GM19238 (cell line): ENCODE measurements at regions not wholly inside any gene's neighbourhood (a gene's known extent, or its start where the extent isn't known, plus 50 kb on each side); places are given as distances from the start of the nearest gene placed in this dataset.

Source experiments
- DNase-seq: peaks from one replicate; pipeline ENCODE4 v3.0.0; 2011; ENCODE audit warnings: low spot score; ENCODE audit not compliant: insufficient read length

DNA sequence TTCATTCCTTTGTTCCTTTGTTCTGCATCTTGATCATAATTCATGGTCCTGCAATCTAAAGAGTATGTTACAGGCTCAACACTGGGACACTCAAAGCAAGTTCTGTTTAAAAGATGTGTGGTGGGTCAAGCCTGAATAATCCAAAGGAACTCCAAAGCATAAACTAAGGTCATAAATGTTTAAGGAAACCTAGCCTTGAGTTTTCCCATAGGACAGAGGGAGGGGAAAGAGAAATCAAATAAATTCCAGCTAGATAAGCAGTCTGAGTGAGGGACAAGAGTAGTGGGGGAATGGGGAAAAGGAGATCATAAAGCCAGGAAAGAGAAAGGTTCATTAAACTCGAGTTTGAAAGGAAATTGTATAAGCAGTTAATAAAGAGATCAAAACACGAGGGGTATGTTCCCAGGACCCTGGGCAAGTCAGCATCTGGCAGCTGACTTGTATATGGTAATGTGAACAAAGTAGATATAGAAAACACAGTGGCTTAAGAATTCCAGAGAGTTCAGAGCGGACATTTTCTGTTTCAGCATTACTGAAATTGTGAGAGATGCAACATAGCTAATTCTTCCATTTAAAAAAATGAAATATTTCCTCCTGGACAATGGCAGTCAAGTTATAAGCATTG is 125.8 kb upstream of the EDNRA start:
- no peak for DNase-seq

DNA sequence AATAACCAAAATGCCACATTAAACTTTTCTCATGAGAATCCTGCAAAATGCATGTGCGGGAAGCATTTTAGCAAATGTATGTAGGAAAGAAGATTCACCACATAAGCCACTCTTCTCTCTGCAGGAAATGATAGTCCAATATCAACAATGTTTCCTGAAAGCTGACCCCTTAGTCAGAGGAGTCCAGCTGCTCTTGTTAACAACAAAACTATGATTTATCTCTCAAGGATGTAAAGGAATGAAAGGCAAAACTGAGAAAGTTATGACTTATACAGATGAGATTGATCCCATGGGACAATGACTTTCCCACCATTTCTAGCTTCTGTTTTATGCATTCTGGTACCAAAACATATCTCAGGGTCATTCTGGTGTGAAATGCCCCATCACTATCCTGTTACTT is 125.0 kb upstream of the EDNRA start:
- DNase-seq, result no peak

DNA sequence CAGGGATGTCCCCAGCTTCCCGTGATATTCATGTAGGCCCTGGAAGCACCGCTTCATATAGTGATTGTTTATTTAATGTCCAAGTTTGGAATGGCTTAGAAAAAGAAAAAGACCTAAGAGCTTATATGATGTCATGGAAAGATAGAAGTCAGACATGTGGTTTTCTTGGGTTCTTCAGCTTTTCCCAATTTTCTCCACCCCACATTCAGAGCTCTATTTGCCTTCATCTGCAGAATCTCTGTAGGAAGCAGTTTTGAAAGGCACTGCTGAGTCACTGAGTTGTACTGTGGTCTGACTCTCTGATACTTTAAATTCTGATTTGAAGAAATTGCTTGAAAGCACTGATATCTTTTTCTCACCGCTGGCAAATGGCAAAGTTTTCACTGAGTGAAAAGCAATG is 120.6 kb upstream of the EDNRA start:
- no peak for DNase-seq

DNA sequence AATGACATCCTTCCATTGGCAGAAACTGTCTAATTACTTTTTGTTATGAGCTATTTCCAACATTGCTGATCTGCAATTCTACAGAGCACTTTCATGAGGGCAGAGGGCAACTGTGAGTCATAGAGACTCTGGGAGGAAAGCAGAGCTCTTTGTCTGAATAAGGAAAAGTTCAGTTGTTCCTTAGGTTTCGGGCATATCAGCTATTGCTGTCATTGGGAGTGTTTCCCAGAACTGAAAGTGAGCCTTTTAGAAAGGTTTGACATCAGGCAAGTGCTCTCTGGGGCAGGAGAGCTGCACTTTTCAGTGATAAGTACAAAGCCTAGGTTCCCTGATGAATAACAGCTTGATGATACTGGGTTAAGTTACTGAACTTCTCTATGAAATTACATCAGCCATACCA is 119.2 kb upstream of the EDNRA start:
- DNase-seq, result no peak

DNA sequence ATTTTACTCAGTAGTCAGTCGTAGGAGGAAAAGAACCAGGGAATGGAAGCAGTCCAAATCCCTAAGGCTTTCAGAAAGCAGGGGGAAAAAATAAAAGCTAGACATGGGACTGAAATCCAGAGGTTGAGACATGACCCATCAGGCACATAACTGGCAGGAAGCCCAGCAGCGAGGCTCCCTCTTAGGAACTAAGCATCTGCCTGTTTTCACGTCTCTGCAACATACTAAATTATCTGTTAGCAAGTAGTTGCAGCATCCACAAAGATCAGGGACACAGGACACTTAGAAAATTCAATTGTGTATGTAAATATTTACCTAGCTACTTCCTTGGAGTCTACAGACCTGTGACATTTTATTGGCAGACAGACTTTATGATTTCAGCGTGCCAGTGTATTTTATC is 118.0 kb upstream of the EDNRA start:
- DNase-seq, result no peak

DNA sequence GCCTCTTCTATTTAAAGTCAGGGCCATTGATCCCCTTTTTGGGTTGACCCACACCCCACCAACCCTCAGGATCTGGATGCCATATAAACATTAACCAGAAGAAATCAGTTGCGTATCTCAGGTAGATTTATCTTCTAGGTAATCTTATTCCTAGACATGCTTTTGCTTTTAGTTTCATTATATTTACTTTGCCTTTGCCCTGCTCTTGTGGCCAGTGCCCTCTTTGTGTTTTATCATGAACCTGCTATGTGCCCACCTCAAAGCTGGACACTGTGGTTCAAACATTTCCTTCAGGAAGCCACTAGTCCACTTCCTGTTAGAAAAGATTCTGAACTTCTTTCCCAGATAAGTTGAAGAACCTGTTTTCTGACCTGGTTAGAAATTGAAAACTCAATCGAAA is 117.4 kb upstream of the EDNRA start:
- DNase-seq, result no peak

DNA sequence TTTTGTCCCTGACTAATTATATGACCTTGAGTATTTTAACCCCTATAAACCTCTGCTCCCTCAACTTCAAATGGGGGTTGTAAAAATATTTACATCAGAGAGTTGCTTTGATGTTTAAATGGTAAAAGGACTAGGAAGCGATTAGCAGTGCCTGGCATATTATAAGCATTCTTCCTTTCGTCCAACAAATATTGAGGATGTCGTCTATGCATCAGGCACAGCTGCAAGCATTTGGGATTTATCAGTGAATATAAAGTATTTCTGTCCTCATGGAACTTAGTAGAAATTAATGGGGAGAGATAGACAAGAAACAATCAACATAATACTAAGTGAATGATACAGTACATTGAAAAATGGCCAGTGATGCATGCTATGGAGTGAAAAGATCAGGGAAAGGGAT is 115.5 kb upstream of the EDNRA start:
- no peak for DNase-seq

DNA sequence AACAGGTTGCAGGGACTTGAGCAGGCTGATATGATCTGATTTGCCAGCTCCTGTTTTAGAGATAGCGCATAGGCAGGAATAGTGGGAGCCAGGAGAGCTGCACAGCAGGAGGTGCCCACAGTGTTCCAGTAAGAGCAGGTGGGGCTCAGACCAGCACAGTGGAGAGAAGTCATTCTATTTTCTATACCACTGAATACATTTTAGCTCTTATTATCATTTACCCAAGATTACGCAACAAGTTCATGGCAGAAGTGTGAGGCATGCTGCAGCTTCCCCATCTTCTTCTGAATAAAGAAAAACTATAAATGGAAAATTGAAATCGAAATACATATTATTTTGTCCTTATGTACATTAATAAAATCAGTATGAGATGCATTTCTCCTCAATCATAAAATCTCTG is 114.7 kb upstream of the EDNRA start:
- no peak for DNase-seq

DNA sequence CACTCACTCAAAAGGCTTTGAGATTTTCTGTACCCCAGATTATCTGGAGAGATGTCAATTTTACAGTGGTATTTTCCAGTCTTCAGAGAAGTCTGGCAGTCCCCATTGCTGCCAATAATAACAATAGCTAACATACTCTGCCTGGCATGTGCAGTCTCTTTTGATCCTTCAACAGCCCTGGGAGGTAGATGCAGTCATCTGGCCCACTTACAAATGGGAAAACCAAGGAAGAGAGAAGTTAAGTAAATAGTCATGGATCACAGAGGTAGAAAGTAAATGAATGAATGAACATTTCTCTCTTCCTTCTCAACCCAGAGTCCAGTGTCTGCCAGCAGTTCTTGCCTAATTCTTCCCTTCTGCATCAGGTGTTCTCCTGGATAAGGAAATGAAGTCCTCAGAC is 113.0 kb upstream of the EDNRA start:
- no peak for DNase-seq

DNA sequence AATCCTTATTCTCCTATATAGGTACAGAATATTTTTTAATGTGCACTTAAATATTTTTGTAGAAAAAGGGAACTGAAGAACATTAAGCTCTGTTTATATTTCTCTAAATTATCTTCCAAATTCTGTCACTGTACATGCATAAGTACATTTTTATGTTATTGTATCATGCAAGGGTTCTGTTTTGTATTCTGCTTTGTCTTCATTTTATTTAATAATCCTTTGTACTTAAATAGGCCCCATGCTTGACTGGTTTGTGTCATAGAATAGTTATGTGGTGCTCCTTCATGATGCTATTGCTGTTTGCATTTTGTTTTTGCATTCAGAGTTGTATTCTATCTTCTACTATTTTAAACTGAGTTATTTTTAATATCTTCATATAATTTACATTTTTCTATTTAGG is 111.9 kb upstream of the EDNRA start:
- no peak for DNase-seq

DNA sequence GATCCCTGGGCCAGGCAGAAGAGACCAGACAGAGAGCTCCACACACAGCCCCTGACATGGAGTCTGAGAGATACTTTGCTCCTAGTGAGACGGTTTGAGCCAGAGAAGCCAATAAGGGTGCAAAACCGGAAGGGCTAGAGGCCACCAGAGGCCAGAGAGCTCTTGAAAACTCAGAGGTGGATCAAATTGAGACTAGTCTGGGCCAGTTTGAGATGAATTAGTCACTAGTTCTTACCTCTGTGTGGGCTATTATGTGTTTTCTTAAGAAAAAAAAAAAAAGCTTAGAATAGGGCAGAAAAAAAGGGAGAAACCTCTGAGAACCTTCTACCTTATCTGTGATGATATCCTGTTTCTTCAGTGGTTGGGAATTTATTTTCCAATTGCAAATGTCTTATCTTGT is 110.4 kb upstream of the EDNRA start:
- no peak for DNase-seq

DNA sequence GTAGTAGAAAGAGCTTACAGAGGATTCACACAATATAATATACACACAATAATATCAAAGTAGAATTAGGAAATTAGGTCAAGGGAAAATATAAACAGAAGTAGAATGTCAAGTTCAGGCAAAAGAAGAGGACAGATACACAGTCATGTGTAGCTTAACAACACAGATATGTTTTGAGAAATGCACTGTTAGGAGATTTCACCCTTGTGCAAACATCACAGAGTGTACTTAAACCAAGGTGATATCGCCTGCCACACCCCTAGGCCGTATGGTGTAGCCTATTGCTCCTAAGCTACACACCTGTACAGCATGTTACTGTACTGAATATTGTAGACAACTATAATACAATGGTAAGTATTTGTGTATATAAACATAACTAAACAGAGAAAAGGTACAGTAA is 110.0 kb upstream of the EDNRA start:
- no peak for DNase-seq

DNA sequence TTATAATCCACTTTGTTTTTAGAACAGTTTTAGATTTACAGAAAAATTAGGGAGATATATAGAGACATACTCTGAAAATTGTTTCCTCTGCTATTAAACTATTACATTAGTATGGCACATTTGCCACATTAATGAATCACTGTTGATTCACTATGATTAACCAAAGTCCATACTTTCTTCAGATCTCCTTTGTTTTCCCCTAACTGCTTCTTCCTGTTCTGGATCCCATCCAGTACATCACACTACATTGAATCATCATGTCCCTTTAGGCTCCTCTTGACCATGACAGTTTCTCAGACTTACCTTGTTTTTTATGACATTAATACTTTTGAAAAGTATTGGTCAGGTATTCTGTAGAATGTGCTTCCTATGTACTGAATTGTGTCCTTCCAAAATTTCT is 109.2 kb upstream of the EDNRA start:
- no peak for DNase-seq

DNA sequence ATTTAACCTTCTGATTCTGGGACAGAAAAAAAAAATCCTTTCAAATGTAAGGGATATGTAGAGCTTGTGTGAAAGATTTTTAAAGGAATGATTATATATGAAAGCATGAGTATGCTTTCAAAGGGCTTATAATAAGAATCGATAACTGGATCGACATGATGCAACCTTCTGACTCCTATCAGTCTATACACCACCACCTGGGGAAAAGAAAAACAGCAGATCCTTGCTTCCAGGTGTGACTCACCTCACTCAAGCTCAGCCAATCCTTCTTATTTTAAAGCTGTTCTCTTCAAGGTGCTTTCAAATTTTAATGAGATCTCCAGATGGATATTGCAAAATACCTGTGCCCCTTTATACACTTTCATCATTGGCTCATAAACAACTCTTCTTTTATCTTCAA is 102.1 kb upstream of the EDNRA start:
- no peak for DNase-seq

DNA sequence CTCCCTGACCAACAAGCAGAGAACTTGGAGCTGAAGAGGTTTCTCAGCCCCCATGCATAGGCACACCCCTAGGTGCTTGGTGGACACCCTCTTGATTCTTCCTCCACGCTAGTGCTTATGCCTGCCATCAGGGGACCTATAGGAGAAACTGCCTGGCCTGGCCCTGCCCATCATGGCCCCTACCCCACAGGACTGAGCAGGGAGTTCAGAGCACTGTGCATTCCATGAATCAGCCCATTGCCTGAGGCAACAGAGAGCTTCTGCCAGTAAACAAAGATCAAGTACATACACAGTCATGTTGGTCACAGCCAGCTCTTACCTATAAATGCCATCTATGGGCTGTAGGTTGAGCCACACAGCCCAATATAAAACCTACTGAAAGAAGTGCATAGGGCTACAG is 99.1 kb upstream of the EDNRA start:
- no peak for DNase-seq

DNA sequence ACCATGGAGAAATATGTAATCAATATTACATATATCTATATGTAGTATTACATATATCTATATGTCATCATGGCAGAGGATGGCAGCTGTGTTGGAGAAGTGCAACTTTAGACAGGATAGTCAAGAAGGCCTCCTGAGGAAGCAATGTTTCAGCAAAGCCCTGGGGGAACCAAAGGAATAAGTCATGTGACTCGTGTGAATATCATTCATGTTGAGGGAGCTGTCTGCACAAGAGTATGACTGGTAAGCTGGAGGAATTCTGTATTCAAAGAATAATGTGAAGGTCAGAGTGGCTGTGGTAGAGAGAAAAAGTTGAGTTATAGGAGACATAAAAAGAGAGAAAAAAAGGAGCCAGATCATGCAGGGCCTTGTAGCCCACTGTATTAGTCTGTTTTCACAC is 92.9 kb upstream of the EDNRA start:
- no peak for DNase-seq

DNA sequence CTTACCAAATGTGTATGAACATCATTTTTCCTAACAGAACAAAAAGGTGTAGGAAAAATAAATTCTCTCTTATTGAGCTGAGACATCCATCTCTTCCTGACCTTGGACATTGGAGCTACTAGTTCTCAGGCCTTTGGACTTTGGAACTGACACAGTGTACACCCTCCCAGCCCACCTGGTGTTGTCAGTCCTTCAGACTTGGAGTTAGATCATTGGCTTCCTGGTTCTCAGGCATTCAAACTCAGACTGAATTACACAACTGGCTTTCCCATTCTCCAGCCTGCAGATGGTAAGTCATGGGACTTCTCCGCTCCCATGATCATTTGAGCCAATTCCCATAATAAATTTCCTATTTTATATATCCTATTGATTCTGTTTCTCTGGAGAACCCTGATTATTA is 84.8 kb upstream of the EDNRA start:
- DNase-seq, result no peak

DNA sequence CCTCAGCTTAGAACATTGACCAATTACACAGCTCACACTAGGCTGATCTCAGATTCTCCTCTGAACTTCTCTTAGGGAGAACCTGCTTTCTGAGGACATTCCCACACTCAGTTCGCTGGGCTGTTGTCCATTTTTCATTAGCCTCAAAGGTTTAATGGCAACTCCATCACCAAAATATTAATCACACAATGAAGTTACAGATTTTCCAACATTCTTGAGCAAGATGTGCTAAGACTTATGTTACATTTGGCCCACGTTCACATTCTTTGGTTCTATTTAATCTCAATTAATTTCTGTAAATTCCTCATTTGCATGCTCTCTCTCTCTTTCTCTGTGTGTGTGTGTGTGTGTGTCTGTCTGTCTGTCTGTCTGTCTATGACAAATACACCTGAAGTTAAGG is 82.3 kb upstream of the EDNRA start:
- no peak for DNase-seq

DNA sequence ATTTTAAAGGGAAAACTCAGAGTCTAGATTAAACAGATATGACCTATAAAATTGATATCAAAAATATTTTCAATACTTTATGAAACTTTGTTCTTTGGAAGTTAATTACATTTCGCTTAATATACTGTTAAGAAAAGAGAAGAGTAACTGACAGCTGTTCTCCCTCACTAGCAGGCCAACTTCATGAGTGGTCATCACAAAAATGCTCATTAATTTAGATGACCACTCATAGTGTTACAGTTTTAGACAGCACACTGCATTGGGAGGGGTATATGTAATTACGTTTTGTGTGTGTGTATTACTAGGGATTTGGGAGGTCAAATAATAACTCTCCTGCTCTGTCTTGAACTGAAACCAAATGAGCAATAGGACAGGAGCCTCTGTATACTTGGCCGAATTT is 80.2 kb upstream of the EDNRA start:
- no peak for DNase-seq

DNA sequence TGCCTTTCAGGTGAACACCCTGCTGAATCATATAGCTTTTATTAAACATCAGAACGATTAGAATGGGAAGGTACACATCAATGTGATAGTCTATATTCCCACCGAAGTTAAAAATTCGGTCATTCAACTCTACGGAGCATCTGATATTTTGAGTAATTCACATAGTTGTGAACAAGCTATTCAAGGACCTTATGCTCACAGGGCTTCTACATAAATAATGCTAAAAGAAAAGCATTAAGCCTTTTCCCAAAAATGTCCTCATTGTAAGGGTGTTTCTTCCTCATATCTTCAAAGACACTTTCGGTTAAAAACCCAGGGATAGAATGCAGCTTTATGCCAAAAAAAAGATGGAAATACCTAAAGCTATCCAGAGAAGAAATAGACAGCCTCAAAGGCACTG is 79.7 kb upstream of the EDNRA start:
- no peak for DNase-seq

DNA sequence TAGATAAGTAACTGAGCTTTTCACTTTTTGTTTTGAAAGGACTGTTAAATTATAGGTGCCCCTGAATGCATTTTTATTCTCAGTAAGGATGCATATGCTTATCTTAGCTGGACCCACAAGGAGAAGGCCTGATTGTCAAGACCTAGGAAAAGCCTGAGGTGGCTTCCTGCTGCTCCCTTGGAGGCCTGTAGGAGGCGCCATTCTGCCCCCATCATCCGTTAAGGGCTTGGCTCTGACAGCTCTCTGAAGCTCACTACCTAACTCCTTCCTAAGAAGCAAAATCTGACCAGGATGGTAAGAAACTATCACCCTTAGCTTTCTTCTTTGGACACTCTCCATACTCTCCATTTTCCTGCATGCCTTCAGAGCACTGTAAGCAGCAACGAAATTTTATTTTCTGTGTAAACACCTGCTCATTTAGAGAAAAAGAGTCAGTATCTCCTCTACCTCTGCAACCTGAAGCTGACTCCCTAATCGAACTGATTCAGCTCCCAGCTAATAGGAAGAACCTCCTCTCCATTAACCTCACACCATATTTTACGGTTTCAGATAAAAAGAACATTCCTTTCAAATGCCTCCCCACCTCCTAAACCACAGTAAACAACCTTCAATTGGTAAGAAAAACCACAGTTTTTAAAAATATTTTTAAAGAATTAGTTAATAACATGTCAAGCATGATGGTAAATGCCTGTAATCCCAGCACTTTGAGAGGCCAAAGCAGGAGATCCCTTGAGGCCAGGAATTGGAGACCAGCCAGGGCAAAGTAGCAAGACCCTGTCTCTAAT is 73.4 kb upstream of the EDNRA start:
- DNase-seq, result no peak

DNA sequence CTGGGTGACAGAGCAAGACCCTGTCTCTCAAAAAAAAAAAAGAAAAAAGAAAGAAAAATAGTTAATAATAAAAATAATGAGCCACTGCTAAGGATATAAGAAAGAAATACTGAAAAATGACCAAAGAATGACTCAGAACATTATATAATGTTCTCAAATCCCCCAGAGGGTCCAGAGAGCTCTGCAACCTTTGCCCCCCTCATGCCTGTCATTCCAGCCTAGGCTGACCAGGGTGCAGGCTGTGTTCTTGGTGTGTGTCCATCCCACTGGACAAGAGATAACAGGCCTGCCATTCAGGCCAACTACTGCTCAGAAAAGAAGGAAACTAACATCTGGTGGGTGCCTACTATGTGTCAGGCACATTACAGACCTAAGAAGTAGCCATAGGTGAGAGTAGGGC is 72.7 kb upstream of the EDNRA start:
- no peak for DNase-seq

DNA sequence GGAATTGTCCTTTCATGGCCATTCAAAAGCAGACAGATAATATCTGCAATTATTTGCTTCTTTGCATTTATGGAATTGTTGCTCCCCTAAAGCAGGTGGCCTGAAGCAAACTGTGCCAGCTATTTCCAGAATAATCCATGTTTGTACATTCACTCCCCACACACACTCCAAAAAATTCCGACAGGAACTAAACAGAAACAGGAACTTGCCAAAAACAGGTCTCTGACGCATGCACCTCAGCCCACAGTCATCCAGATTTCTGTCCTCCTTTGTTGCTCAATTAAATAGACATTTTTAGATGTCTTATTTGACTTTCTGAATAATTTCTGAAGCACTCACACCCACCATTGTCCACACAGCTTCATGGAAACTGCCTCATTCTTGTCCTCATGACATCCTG is 71.5 kb upstream of the EDNRA start:
- DNase-seq, result no peak

DNA sequence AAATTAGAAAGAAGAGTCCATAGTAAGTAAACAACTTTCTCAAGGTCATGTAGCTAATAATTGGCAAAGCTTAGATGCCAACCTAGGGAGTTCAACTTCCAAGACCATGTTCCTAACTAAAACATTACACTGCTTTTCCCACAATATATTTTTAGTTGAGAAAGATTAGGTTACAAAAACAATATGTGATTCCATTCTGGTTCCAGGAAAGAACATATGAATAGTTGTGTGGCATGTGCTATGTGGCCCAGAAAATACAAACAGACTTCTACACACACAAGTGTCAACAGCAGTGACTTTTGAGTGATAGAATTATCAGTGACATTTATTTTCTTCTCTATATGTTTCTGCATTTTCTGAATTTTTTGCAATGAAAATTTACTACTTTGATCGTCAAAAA is 62.7 kb upstream of the EDNRA start:
- no peak for DNase-seq
